OCI-LY1 (cell line): ENCODE measurements at regions not wholly inside any gene's neighbourhood (a gene's known extent, or its start where the extent isn't known, plus 50 kb on each side); places are given as distances from the start of the nearest gene placed in this dataset.

Experiments used
- H2AFZ ChIP-seq: fragments of 200-600 bp; sonication (generic), shearing (Covaris generic); 2 replicates; pipeline ENCODE4 v1.6.0; 2014; ENCODE audit warnings: antibody characterized with exemption, mild to moderate bottlenecking, low read length
- H3F3A ChIP-seq: fragments of 200-600 bp; sonication (generic), shearing (Covaris generic); 2 replicates; pipeline ENCODE4 v1.6.0; 2014; ENCODE audit warnings: mild to moderate bottlenecking, antibody characterized with exemption, low read length, moderate library complexity; ENCODE audit not compliant: insufficient read depth
- H3K27ac ChIP-seq: fragments of 200-600 bp; sonication (generic); 2 replicates; pipeline ENCODE4 v1.5.1; 2014; ENCODE audit warnings: low read length, mixed run types, mild to moderate bottlenecking, low read depth; ENCODE audit not compliant: poor library complexity, severe bottlenecking
- H3K27me3 ChIP-seq: fragments of 200-600 bp; sonication (generic); 2 replicates; pipeline ENCODE4 v1.6.0; 2014; ENCODE audit warnings: antibody characterized with exemption, mild to moderate bottlenecking, low read length, moderate library complexity; ENCODE audit not compliant: insufficient read depth
- H3K36me3 ChIP-seq: fragments of 200-600 bp; sonication (generic); 2 replicates; pipeline ENCODE4 v1.6.1; 2014; ENCODE audit warnings: mild to moderate bottlenecking, antibody characterized with exemption, low read length, moderate library complexity, mixed read lengths; ENCODE audit not compliant: insufficient read depth
- H3K4me1 ChIP-seq: fragments of 200-600 bp; sonication (generic); 2 replicates; pipeline ENCODE4 v1.5.1; 2014; ENCODE audit warnings: mild to moderate bottlenecking, low read length, moderate library complexity; ENCODE audit not compliant: insufficient read depth, severe bottlenecking
- H3K4me2 ChIP-seq: fragments of 200-600 bp; sonication (generic), shearing (Covaris generic); 2 replicates; pipeline ENCODE4 v1.6.1; 2014; ENCODE audit warnings: low read length
- H3K4me3 ChIP-seq: fragments of 200-600 bp; sonication (generic); 2 replicates; pipeline ENCODE4 v1.5.1; 2014; ENCODE audit warnings: low read length, low read depth, mild to moderate bottlenecking, mixed read lengths; ENCODE audit not compliant: poor library complexity, severe bottlenecking
- H3K79me2 ChIP-seq: fragments of 200-600 bp; shearing (Covaris generic); 2 replicates; pipeline ENCODE4 v1.6.1; 2016; ENCODE audit warnings: mixed run types, low read length, mixed read lengths; ENCODE audit not compliant: insufficient read depth
- H3K9ac ChIP-seq: fragments of 200-600 bp; sonication (generic), shearing (Covaris generic); 2 replicates; pipeline ENCODE4 v1.6.1; 2014; ENCODE audit warnings: mild to moderate bottlenecking, low read length, mixed read lengths
- H3K9me2 ChIP-seq: fragments of 200-600 bp; sonication (generic), shearing (Covaris generic); 2 replicates; pipeline ENCODE4 v1.6.1; 2014; ENCODE audit warnings: low read depth, mild to moderate bottlenecking, low read length, mixed read lengths
- H3K9me3 ChIP-seq: fragments of 200-600 bp; shearing (Covaris generic); 2 replicates; pipeline ENCODE4 v1.6.1; 2014; ENCODE audit warnings: low read length, mixed read lengths
- H4K20me1 ChIP-seq: fragments of 200-600 bp; sonication (generic), shearing (Covaris generic); 2 replicates; pipeline ENCODE4 v1.6.0; 2016; ENCODE audit warnings: mild to moderate bottlenecking, low read length; ENCODE audit not compliant: insufficient read depth
- EZH2 ChIP-seq: fragments of 200-600 bp; sonication (generic), shearing (Covaris generic); IDR thresholded peaks from 2 replicates; pipeline ENCODE4 v1.8.0; 2017; ENCODE audit warnings: borderline replicate concordance, mixed run types, mild to moderate bottlenecking, antibody characterized with exemption, low read length, moderate library complexity, mixed read lengths
- TF ChIP-seq, protein P1 (sequence below): fragments of 200-600 bp; sonication (generic), shearing (Covaris generic); IDR thresholded peaks from 2 replicates; pipeline ENCODE4 v1.5.1; 2017; ENCODE audit warnings: mild to moderate bottlenecking, antibody characterized with exemption, low read length, moderate library complexity, mixed read lengths

GRCh38 chr5:117743337-117743736 lies 1168.7 kb upstream of the SEMA6A start:
- no peaks in the 10 kb centered on the region for H3K79me2 ChIP-seq
- no peaks in the 10 kb centered on the region for H3K4me1 ChIP-seq
- H3K4me3 ChIP-seq = no peak overlapping the region
- TF ChIP-seq EZH2 = no peak
- TF ChIP-seq, protein P1, sequence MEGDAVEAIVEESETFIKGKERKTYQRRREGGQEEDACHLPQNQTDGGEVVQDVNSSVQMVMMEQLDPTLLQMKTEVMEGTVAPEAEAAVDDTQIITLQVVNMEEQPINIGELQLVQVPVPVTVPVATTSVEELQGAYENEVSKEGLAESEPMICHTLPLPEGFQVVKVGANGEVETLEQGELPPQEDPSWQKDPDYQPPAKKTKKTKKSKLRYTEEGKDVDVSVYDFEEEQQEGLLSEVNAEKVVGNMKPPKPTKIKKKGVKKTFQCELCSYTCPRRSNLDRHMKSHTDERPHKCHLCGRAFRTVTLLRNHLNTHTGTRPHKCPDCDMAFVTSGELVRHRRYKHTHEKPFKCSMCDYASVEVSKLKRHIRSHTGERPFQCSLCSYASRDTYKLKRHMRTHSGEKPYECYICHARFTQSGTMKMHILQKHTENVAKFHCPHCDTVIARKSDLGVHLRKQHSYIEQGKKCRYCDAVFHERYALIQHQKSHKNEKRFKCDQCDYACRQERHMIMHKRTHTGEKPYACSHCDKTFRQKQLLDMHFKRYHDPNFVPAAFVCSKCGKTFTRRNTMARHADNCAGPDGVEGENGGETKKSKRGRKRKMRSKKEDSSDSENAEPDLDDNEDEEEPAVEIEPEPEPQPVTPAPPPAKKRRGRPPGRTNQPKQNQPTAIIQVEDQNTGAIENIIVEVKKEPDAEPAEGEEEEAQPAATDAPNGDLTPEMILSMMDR = no peak
- H3K9me3 ChIP-seq = no peaks in the 10 kb centered on the region
- no peaks in the 10 kb centered on the region for H3K27me3 ChIP-seq
- H3K9me2 ChIP-seq = no peaks in the 10 kb centered on the region
- no peak overlapping the region for H2AFZ ChIP-seq
- H3K36me3 ChIP-seq = no peaks in the 10 kb centered on the region
- H3K27ac ChIP-seq = no peak overlapping the region
- no peak overlapping the region for H3K4me2 ChIP-seq
- H4K20me1 ChIP-seq = no peaks in the 10 kb centered on the region
- H3K9ac ChIP-seq = no peak overlapping the region
- no peaks in the 10 kb centered on the region for H3F3A ChIP-seq

GRCh38 chr5:117741655-117742206 lies 1167.1 kb upstream of the SEMA6A start:
- Histone ChIP-seq H3K4me2 (no peak overlapping the region), H3K4me3 (no peak overlapping the region), H3F3A (no peaks in the 10 kb centered on the region), H3K27ac (no peak overlapping the region), H3K9me3 (no peaks in the 10 kb centered on the region), H2AFZ (no peak overlapping the region), H3K27me3 (no peaks in the 10 kb centered on the region), H3K9ac (no peak overlapping the region), H3K9me2 (no peaks in the 10 kb centered on the region), H3K36me3 (no peaks in the 10 kb centered on the region), H3K79me2 (no peaks in the 10 kb centered on the region), H4K20me1 (no peaks in the 10 kb centered on the region), H3K4me1 (no peaks in the 10 kb centered on the region)
- no peak for TF ChIP-seq EZH2
- TF ChIP-seq, protein P1 = no peak

GRCh38 chr5:117740268-117740667 lies 1165.6 kb upstream of the SEMA6A start:
- no peak overlapping the region for H3K4me3 ChIP-seq
- H3K9me3 ChIP-seq = no peaks in the 10 kb centered on the region
- H3F3A ChIP-seq = no peaks in the 10 kb centered on the region
- no peak overlapping the region for H3K4me2 ChIP-seq
- no peak for TF ChIP-seq EZH2
- H3K27ac ChIP-seq = no peak overlapping the region
- H3K9ac ChIP-seq = no peak overlapping the region
- H3K79me2 ChIP-seq = no peaks in the 10 kb centered on the region
- H3K27me3 ChIP-seq = no peaks in the 10 kb centered on the region
- no peaks in the 10 kb centered on the region for H3K4me1 ChIP-seq
- no peaks in the 10 kb centered on the region for H4K20me1 ChIP-seq
- H2AFZ ChIP-seq = no peak overlapping the region
- H3K36me3 ChIP-seq = no peaks in the 10 kb centered on the region
- no peaks in the 10 kb centered on the region for H3K9me2 ChIP-seq

DNA sequence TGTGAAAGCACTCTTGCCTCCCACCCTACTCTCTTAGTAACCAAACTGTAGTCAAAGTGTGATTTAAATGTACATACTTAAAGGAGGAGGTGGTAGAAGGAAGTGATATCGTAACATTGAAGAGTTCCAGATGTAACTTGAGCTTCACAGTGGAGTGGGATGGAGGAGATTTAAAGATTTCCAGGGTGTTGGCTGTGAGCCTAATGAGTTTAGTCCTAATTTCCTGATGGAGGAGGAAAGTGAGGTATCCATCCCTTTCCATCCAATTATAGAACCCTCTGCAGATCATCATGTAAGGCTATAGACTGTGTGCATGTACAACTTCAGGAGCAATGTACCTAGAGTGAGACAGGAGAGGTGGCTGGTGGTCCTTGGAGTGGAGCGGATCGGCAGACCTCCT lies 1163.9 kb upstream of the SEMA6A start:
- no peak overlapping the region for H3K4me2 ChIP-seq
- no peaks in the 10 kb centered on the region for H3K36me3 ChIP-seq
- no peak overlapping the region for H3K4me3 ChIP-seq
- TF ChIP-seq EZH2 = no peak
- TF ChIP-seq, protein P1 = no peak
- H3K9ac ChIP-seq = no peak overlapping the region
- H3K27ac ChIP-seq = no peak overlapping the region
- H3K79me2 ChIP-seq = no peaks in the 10 kb centered on the region
- no peaks in the 10 kb centered on the region for H3K9me2 ChIP-seq
- no peaks in the 10 kb centered on the region for H3K9me3 ChIP-seq
- H2AFZ ChIP-seq = no peak overlapping the region
- no peaks in the 10 kb centered on the region for H3K4me1 ChIP-seq
- no peaks in the 10 kb centered on the region for H3F3A ChIP-seq
- no peaks in the 10 kb centered on the region for H3K27me3 ChIP-seq
- no peaks in the 10 kb centered on the region for H4K20me1 ChIP-seq
